ENCODE measurements at regions not wholly inside any gene's neighbourhood (a gene's known extent, or its start where the extent isn't known, plus 50 kb on each side); places are given as distances from the start of the nearest gene placed in this dataset.

GRCh38 chr11:43545610-43546009 lies 134.9 kb upstream of the HSD17B12 start:
- no peak for DNase-seq

DNA sequence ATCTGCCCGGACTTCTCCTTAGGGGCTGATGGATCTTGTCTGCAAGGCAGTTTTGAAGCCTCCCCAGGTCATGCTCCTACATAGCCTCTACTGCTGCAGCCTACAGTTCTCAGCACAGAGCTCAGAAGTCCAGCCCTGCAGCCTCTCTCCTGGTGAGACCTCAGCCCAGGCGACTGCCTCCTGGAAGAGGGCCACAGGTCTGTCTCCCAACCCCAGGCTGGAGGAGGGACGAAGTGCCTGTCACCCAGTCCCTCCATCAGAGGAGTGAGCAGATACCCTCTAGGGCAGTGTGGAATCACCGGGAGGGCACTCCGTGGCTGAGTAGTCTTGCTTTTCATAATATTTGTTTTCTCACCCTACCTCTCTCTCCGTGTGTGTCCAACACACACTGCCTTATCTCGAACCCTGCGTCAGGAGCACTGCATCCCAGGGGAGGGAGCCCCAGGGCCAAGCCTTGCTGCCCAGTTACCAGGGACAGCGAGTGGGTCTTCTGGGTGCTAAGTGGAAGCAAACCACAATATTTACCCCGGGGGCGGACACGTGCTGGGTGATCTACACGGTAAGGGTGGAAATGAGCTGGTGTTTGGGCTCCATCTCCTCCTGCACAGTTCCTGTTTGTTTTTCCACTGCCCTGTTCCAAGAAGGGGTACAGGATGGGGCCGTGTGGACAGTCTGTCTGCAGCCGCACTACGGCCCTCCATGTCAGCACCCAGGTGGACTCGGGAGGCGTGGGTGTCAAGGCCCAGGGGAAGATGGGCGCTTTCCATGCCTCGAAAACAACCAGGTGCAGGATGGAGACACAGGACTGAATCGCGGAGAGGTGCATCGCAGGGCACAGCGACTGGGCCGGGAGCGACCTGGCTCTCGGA lies 133.7 kb upstream of the HSD17B12 start:
- no peak for DNase-seq

GRCh38 chr11:43547430-43547831 lies 133.1 kb upstream of the HSD17B12 start:
- no peak for DNase-seq

- DNase-seq: no peak
These were observed 132.6 kb upstream of the HSD17B12 start for GRCh38 chr11:43547889-43548381.

- no peak for DNase-seq
These were observed 131.6 kb upstream of the HSD17B12 start for GRCh38 chr11:43548916-43549315.

- no peak for DNase-seq
These were observed 130.9 kb upstream of the HSD17B12 start for GRCh38 chr11:43549624-43550023.

DNA sequence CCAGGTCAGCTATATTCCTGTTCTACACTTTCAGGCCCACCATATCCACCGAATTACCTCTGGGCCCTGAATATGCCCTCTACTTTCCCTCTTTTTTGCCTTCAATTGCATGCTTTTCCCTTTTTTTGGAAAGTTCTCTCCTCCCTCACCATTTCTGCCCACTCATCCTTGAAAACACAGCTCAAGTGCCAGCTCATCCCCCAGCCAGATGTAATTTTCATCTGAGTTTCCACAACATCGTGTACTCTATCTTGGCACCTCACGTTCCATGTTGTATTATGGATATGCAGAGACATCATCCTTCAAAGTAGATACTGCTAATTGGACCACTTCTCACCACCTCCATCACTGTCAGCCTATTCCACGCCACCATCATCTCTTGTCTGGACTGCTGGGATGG lies 129.8 kb upstream of the HSD17B12 start:
- no peak for DNase-seq

DNA sequence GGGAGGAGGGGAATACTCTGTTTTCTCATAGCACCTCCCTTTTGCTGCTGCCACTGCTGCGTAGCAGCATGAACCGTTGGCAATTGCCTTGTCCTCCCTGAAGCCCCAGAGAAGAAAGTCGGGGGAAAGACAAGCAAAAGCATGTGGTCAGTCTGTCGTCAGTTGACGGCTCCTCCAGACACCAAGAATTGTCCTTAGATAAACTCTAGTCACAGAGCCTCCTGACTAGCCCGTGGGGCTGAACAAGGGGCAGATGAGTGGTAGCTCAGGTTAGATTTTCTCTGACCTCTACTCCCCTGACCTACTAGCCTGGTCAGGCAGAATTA lies 126.4 kb upstream of the HSD17B12 start:
- DNase-seq: no peak

DNA sequence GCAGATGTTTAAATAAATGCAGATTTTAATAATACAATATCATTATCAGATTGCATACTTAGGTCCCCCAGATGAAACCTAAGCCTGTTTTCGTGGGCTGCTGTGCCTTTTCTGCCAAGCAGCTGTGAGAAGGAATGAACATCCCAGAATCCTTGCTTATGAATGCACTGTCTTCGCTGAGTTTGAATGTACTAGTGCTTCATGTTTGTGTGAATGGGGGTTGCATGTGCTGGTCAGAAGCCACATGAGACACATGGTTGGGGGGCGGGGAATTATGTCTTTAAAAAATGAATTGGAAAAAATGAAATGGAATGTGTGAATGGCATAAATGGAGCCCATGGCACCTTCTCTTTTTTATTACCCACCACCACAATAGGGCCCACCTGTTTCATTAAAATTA lies 125.4 kb upstream of the HSD17B12 start:
- no peak for DNase-seq

DNA sequence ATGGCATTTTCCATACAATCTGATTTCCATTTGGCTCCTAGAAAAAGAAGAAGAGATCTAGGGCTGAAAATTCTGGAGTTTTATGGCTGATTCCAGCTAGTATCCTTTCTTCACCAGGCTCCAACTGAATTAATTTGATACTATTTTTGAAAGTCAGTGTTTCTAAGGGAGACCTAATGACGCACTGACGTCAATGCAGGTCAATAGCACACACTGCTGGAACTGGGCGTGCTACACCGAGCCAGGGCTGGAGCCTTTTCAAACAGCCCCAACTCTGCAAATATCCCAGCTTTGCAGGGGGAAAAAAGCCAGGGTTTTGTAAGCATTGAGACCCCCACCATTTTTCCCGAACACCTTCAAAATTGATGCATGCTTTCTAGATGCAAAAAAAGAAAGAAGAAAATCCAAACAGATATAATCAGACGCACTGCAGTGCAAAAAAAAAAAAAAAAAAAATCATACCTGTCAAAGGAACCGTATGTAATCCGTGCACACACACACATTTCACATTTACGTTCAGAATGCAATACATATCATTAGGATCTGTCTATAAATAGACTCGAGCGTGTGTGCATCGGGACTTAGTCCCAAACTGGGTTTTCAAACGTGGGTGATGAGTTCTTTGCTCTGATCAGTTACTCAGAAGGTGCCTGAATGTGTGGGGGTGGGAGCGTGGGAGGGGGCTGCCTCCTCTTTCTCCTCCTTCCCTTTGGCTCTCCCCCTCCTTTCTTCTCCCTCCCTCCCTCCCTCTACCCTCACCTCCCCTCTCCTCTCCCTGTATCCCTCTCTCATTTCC lies 124.5 kb upstream of the HSD17B12 start:
- no peak for DNase-seq

DNA sequence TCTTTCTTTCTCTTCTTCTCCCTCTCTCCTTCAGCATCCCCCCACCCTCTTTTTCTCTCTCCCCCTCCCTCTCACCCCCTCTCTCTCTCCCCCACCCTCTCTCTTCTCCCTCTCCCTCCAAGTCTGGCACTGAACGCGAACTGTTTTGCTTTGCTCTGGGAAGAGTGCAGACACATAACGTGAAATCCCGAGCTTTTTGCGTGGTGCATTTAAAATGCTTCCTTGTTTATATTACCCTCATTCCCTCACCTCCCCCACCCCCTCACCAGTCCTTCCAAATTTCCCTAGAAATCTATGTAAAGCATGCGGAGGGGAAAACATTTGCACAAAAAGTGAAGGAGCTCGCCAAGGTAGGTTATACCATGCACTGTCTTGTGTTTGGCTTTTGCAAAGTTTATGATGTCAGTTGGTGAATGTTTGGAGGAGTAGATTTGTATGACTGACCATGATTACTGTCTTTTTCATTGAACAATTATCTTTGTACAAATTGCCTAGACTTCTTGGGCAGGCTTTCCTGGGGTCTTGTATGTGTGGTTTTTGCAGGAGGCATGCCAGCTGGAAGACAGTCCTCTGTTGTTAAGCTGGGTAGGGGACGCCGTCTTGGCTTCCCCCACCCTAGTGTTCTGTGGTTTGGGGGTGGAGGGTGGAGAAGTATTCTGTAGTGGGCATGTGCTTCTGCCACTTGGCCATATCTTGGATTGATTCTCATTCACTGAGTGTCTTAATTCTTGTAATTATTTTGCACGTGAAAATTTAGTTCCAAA lies 123.7 kb upstream of the HSD17B12 start:
- no peak for DNase-seq

DNA sequence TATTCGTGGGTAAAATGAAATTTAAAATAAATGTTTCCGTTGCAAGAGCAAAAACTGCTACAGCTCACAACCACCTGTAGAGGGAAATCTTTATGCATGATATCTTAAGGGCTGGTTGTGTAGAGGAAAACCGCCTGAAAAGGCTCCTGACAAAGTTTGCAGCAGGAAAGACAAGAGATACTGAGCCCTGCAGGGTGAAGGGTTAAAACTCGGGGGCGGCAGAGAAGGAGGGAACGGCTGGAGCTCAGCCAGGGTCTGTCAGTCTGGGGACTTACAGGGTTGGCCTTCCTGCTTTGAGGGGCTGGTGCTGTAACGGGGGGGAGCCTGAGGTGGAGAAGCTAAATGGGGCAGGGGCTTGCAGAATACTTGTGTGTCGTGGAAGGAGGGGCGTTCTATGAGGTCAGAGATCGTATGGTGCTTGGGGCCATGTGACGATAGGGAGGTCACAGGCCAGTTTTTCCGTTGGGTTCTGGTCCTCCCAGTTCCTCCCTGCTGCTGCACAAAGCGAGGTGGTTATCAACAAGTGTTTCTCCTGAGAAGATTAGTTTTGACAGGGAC lies 122.9 kb upstream of the HSD17B12 start:
- DNase-seq: no peak

DNA sequence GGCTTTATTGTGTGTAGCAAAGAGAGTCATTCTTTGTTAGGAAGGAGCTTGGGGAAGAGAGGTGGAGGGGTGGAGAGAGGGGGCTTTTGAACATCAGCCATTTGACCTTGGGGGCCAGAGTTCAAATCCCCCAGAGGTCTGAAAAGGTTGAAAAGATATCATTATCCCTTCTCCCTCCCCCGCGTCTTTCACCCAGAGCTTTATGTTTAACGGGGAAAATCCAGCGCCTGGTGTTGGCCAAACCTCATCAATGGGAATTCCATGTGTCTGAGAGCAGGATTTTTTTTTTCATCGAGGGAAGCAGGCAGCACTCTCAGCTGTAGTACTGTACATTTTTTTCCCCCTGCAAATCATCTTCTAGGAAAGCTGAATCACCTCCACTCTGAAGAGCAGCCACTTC lies 122.4 kb upstream of the HSD17B12 start:
- DNase-seq: no peak

DNA sequence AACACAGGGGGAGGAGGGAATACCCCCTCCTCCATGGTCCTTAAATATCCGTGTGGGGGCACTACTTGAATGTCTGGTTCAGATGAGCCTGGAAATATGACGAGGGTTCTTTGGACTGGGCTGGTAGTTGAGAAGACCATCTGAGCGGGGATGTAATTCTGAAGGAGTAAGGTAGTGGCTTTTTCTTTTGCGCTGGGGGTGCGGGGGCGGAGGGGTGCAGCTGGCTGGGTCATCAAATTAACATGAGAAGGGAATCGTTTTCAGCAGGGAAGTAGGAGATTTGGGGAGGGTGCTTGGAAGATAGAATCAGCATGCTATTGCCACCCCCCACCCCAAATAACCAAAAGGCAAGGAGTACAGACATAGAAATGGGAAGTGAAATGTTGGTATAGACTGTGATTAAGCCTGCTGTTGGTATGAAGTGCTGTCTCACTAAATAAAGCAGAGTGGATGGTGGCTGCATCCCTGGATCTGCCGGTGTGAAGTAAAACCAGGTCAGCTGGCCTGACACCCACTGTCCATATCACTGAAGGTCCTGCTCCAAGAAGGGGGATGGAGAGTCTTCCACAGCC lies 121.9 kb upstream of the HSD17B12 start:
- no peak for DNase-seq

DNA sequence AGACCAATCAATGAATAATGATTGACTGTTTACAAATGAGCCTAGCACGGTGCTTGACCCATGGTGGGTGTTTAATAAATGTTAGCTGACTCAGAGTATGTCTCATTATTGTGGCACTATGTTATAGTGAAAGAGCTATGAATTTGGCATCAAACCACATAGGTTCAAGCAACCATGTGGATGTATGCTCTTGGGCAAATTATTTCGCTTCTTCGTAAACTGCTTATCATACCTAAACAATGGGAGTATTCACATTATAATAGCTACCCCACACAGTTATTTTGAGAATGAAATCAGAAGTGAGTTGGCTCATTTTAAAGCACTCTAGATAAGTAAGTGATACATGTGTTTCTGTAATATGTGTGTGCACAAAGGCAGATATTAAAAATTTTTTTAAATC lies 118.7 kb upstream of the HSD17B12 start:
- DNase-seq: no peak

DNA sequence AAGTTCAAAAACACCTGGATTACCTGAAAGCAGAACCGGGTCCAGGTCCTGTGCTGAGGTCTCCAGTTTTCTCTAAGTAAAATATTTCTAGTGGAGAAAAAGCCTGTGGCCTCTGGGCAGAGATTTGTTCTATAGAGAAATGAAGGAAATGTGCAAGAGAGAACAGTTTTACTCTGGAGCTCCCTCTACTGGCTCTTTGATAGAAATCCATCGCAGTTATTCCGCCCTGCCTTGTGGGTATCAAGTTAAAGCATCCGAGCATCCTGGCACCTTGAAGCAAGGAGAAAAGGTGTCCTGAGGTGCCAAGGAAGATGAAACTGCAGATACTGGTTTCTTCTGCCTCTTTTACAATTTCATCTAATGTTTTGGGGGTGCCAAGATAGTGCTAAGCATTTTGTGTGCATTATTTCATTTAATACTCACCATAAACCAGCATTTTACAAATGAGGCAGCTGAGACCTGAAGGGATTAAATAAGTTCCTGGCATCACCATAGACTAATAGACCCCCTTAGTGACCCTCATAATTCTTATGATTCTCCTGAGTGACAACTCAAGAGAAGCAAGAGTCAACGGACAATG lies 113.1 kb upstream of the HSD17B12 start:
- no peak for DNase-seq

DNA sequence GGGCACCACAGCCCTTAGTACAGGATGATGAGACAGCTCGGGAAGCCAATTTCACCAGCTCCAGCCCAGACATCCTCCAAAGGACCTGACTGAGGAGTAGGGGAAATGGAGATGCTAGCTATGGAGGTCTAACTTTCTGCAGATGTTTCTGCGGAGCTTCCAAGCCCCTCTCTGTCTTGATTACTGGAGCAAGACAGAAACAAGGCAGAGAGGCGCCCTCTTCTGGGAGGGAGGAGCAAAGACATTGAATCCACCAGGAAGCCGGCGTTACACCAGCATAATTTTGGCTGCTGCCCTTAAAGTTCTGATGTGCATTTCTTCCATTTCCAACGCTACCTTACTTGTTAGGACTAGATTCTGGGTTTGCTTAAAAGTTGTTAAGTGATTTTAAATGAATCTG lies 107.3 kb upstream of the HSD17B12 start:
- DNase-seq: no peak

GRCh38 chr11:43573873-43574272 lies 106.7 kb upstream of the HSD17B12 start:
- no peak for DNase-seq

DNA sequence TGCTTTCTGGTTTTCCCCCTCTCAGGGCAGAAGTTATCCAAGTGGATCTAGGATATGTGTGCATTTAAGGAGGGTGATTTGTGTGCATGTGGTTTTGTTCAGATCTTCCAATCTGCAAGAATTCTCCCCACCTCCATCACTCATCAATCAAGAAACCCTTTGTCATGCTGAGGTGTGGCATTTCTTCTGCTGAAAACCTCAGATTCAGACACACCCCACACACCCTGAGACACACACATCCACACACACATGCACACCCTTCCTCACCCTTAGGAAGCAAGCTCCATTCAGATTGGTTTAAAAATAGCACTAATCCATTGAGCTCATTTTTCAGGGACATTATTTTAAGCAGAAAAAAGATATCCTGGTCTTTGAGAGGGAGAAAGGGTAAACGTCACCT lies 106.1 kb upstream of the HSD17B12 start:
- DNase-seq: no peak

DNA sequence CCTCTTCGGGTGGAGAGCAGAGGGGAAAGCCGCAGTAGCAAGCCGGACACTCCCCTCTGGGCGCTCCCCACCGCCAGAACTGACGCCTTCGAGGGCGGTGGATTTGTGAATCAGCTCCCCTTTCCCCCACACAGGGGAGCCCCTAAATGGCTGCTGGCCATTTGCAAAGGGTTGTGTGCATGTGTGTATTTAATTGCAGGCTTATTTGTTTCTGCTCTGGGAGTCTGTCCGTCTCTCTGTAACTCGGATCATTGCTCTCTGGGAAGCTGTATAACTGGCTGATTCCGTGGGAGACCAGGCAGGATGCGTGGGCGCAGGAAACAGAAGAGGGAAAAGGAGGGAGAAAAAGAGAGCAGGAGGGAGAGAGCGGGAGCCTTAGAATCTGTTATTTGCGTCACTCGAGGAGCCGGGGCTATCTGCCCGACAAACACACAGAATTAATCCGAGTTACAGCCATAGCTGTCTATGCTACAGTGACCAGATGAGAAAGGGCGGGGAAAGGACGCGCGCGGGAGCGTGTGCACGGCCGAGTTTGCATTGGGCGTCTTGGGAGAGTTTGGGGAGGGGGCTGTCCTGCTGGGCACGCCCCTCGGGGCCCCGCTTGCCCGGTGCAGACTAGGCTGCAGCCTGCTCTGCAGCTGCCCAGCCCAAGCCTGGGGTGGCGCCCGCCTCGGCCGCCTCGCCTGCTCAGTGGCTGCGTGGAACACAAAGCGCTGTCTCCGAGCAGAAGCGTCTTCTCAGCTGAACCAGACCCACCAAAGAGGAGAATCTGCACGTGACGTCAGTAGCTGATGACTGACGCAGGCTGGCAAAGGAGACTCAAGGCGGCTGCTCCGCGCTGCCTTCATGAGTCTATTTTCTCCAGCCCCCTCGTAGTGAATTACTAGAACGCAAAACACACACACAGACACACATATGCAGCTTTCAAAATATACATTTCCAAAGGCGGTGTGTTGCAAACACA lies 105.3 kb upstream of the HSD17B12 start:
- DNase-seq: no peak

GRCh38 chr11:43575913-43576310 lies 104.6 kb upstream of the HSD17B12 start:
- DNase-seq: no peak
